MM.1S (cell line): ENCODE measurements at regions not wholly inside any gene's neighbourhood (a gene's known extent, or its start where the extent isn't known, plus 50 kb on each side); places are given as distances from the start of the nearest gene placed in this dataset.

ENCODE experiments used
- DNase-seq: peaks from one replicate; pipeline ENCODE4 v3.0.0-alpha.2; 2015
- H2AFZ ChIP-seq: fragments of 300-600 bp; sonication (generic); 2 replicates; pipeline ENCODE4 v1.6.0; 2016; ENCODE audit warnings: antibody characterized with exemption, low read length
- H3F3A ChIP-seq: fragments of 300-600 bp; sonication (generic); 2 replicates; pipeline ENCODE4 v1.6.1; 2016; ENCODE audit warnings: mild to moderate bottlenecking, antibody characterized with exemption, low read length, moderate library complexity, mixed read lengths; ENCODE audit not compliant: insufficient read depth
- H3K27ac ChIP-seq: fragments of 300-600 bp; sonication (generic); 2 replicates; pipeline ENCODE4 v1.5.1; 2016; ENCODE audit warnings: mild to moderate bottlenecking, low read length
- H3K27me3 ChIP-seq: fragments of 300-600 bp; sonication (generic); replicated peaks from 2 replicates; pipeline ENCODE4 v1.6.0; 2016; ENCODE audit warnings: low read length; ENCODE audit not compliant: insufficient read depth
- H3K36me3 ChIP-seq: fragments of 300-600 bp; sonication (generic); replicated peaks from 2 replicates; pipeline ENCODE4 v1.6.1; 2016; ENCODE audit warnings: mild to moderate bottlenecking, low read length, mixed read lengths; ENCODE audit not compliant: insufficient read depth
- H3K4me1 ChIP-seq: fragments of 300-600 bp; sonication (generic); 2 replicates; pipeline ENCODE4 v1.6.1; 2016; ENCODE audit warnings: low read length, mixed read lengths
- H3K4me2 ChIP-seq: fragments of 300-600 bp; sonication (generic); 2 replicates; pipeline ENCODE4 v1.6.0; 2016; ENCODE audit warnings: low read depth, low read length
- H3K4me3 ChIP-seq: fragments of 300-600 bp; sonication (generic); 2 replicates; pipeline ENCODE4 v1.5.1; 2016; ENCODE audit warnings: low read length, mixed read lengths
- H3K79me2 ChIP-seq: fragments of 300-600 bp; sonication (generic); 2 replicates; pipeline ENCODE4 v1.6.1; 2016; ENCODE audit warnings: mixed run types, low read length, mixed read lengths
- H3K9ac ChIP-seq: fragments of 300-600 bp; sonication (generic); 2 replicates; pipeline ENCODE4 v1.6.1; 2016; ENCODE audit warnings: low read length, mixed read lengths
- H3K9me2 ChIP-seq: fragments of 300-600 bp; sonication (generic); replicated peaks from 2 replicates; pipeline ENCODE4 v1.6.1; 2016; ENCODE audit warnings: mild to moderate bottlenecking, low read length, mixed read lengths; ENCODE audit not compliant: insufficient read depth
- H3K9me3 ChIP-seq: fragments of 300-600 bp; sonication (generic); replicated peaks from 2 replicates; pipeline ENCODE4 v1.6.1; 2016; ENCODE audit warnings: mild to moderate bottlenecking, low read length, mixed read lengths; ENCODE audit not compliant: insufficient read depth
- H4K20me1 ChIP-seq: fragments of 300-600 bp; sonication (generic); 2 replicates; pipeline ENCODE4 v1.6.1; 2016; ENCODE audit warnings: mild to moderate bottlenecking, low read length, moderate library complexity, mixed read lengths; ENCODE audit not compliant: insufficient read depth
- CTCF ChIP-seq: fragments of 300-600 bp; sonication (generic); IDR thresholded peaks from 2 replicates; pipeline ENCODE4 v1.5.1; 2016; ENCODE audit warnings: antibody characterized with exemption, low read length, mixed read lengths
- EZH2 ChIP-seq: fragments of 300-600 bp; sonication (generic); optimal IDR thresholded peaks from 2 replicates; pipeline ENCODE3; 2017; ENCODE audit warnings: low read depth, mild to moderate bottlenecking, antibody characterized with exemption, low read length, mixed read lengths
- EZH2phosphoT487 ChIP-seq: fragments of 300-600 bp; sonication (generic); IDR thresholded peaks from 2 replicates; pipeline ENCODE4 v1.6.1; 2018; ENCODE audit warnings: antibody characterized with exemption, low read length

- Histone ChIP-seq H2AFZ (no peak overlapping the region), H3K9me3 (no peaks in the 10 kb centered on the region), H3K27me3 (no peaks in the 10 kb centered on the region), H3K4me2 (no peak overlapping the region), H3K36me3 (no peaks in the 10 kb centered on the region), H3K79me2 (no peaks in the 10 kb centered on the region), H3K27ac (no peak overlapping the region), H3K4me3 (no peak overlapping the region), H3K4me1 (no peaks in the 10 kb centered on the region), H3K9me2 (no peaks in the 10 kb centered on the region), H3F3A (no peaks in the 10 kb centered on the region), H3K9ac (no peak overlapping the region), H4K20me1 (no peaks in the 10 kb centered on the region)
- DNase-seq: no peak
- TF ChIP-seq CTCF: no peak
- no peak for TF ChIP-seq EZH2phosphoT487
- no peak for TF ChIP-seq EZH2
Measured at GRCh38 chr3:181847276-181847675, 135.6 kb downstream of the SOX2 start.

- Histone ChIP-seq H3K4me1 (no peaks in the 10 kb centered on the region), H3K4me3 (no peak overlapping the region), H2AFZ (no peak overlapping the region), H3K9me3 (no peaks in the 10 kb centered on the region), H3K9me2 (no peaks in the 10 kb centered on the region), H3K9ac (no peak overlapping the region), H3K27me3 (no peaks in the 10 kb centered on the region), H3K79me2 (no peaks in the 10 kb centered on the region), H3K36me3 (no peaks in the 10 kb centered on the region), H3K27ac (no peak overlapping the region), H3F3A (no peaks in the 10 kb centered on the region), H4K20me1 (no peaks in the 10 kb centered on the region), H3K4me2 (no peak overlapping the region)
- TF ChIP-seq EZH2phosphoT487: no peak
- TF ChIP-seq CTCF: no peak
- no peak for DNase-seq
Measured at GRCh38 chr3:181851063-181851462, 139.3 kb downstream of the SOX2 start.

GRCh38 chr3:181855825-181856224 is 144.1 kb downstream of the SOX2 start:
- H3K27ac ChIP-seq: no peak overlapping the region
- no peaks in the 10 kb centered on the region for H3K36me3 ChIP-seq
- no peak overlapping the region for H3K9ac ChIP-seq
- DNase-seq: peak; percentile 16
- no peaks in the 10 kb centered on the region for H3F3A ChIP-seq
- no peak overlapping the region for H2AFZ ChIP-seq
- H3K79me2 ChIP-seq: no peaks in the 10 kb centered on the region
- H3K4me1 ChIP-seq: no peaks in the 10 kb centered on the region
- H3K4me2 ChIP-seq: no peak overlapping the region
- TF ChIP-seq EZH2 (no peak), EZH2phosphoT487 (no peak), CTCF (no peak)
- no peak overlapping the region for H3K4me3 ChIP-seq
- no peaks in the 10 kb centered on the region for H4K20me1 ChIP-seq
- H3K27me3 ChIP-seq: no peaks in the 10 kb centered on the region
- H3K9me3 ChIP-seq: no peaks in the 10 kb centered on the region
- no peaks in the 10 kb centered on the region for H3K9me2 ChIP-seq

- no peaks in the 10 kb centered on the region for H3K36me3 ChIP-seq
- H3K4me1 ChIP-seq: no peaks in the 10 kb centered on the region
- DNase-seq: no peak
- no peaks in the 10 kb centered on the region for H3K9me2 ChIP-seq
- H3K4me3 ChIP-seq: no peak overlapping the region
- no peak overlapping the region for H3K4me2 ChIP-seq
- no peaks in the 10 kb centered on the region for H3K79me2 ChIP-seq
- H2AFZ ChIP-seq: no peak overlapping the region
- no peak overlapping the region for H3K9ac ChIP-seq
- no peaks in the 10 kb centered on the region for H3K27me3 ChIP-seq
- no peak for TF ChIP-seq CTCF
- TF ChIP-seq EZH2phosphoT487: no peak
- TF ChIP-seq EZH2: no peak
- H3K9me3 ChIP-seq: no peaks in the 10 kb centered on the region
- H4K20me1 ChIP-seq: no peaks in the 10 kb centered on the region
- H3F3A ChIP-seq: no peaks in the 10 kb centered on the region
- no peak overlapping the region for H3K27ac ChIP-seq
Measured at GRCh38 chr3:181859518-181859917, 147.8 kb downstream of the SOX2 start.
